GM19025 (cell line): ENCODE measurements at regions not wholly inside any gene's neighbourhood (a gene's known extent, or its start where the extent isn't known, plus 50 kb on each side); places are given as distances from the start of the nearest gene placed in this dataset.
"Not testable (repeated sequence)": the region's sequence is repeated elsewhere in the genome, so short reads cannot be mapped to it uniquely, and the experiment has no call there.

ENCODE experiments used
- ATAC-seq: cut with Tn5 transposase; IDR thresholded peaks from one replicate; pipeline ENCODE4 v1.9.1; 2021; ENCODE audit warnings: mild to moderate bottlenecking, low read depth, moderate library complexity; ENCODE audit not compliant: unreplicated experiment

- ATAC-seq, result no peak
These were observed 2026.1 kb upstream of the CELF4 start for GRCh38 chr18:39591649-39592048.

DNA sequence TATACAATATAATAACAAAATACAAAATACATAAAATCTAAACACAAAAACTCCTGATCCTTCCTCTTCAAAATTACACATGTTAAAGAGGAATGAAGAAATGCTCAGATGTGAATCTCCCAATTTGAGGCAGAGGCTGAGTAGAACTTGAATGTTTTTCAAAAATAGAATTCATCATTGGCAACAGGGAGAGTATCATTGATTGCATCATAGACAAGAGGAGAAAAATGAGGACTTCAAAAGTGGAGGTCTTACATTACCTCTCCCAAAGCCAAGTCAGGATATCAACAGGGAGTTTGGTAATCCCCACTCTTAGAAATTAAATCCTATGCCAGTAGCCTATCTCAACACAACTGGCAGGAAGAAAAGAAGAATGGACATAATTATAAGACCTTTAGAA lies 2023.9 kb upstream of the CELF4 start:
- no peak for ATAC-seq

DNA sequence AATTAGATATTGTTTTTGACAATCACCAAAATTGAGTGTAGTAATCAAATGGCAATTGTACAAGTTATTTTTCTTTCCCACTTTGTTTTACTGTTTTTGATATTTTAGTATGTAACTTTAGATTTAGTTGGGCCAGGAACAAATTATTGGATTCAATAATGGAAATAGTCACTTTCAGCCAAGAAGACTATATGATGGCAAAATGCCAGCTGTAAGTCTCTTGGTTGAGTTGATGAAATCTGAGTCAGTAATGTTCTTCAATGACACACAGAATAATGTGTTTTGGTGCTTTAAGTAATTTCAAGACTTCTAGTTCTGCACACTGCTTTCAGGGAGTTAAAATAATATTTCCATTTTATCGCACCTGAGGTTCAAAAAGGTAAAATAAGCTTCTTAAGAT lies 2022.0 kb upstream of the CELF4 start:
- ATAC-seq, result no peak

- no peak for ATAC-seq
These were observed 2021.1 kb upstream of the CELF4 start for GRCh38 chr18:39586741-39587140.

GRCh38 chr18:39574897-39575296 lies 2009.3 kb upstream of the CELF4 start:
- ATAC-seq, result no peak

GRCh38 chr18:39571511-39571910 lies 2005.9 kb upstream of the CELF4 start:
- ATAC-seq, result no peak

- not testable (repeated sequence) for ATAC-seq
These were observed 2000.1 kb upstream of the CELF4 start for GRCh38 chr18:39565551-39566230.

GRCh38 chr18:39564716-39565115 lies 1999.1 kb upstream of the CELF4 start:
- ATAC-seq, result no peak

DNA sequence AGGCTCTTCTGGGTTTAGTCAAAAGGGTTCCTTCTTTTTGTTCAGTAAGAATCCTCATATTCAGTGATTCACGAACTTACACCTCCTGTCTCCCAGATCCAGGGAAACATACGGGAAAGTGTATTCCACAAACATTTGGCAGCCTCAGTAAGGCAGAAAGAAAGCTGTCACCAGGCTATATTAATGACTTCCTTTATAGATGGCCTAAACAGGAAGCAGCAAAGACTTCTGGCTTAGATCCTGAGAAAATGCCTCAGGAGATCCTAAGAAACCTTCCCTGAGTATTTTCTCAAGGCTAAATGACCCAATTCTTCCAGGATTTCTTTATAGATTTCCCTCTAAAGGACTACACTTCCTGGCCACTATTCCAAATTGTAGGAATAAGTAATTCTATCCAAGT lies 1995.5 kb upstream of the CELF4 start:
- no peak for ATAC-seq

- ATAC-seq, result no peak
These were observed 1993.1 kb upstream of the CELF4 start for GRCh38 chr18:39558658-39559057.

DNA sequence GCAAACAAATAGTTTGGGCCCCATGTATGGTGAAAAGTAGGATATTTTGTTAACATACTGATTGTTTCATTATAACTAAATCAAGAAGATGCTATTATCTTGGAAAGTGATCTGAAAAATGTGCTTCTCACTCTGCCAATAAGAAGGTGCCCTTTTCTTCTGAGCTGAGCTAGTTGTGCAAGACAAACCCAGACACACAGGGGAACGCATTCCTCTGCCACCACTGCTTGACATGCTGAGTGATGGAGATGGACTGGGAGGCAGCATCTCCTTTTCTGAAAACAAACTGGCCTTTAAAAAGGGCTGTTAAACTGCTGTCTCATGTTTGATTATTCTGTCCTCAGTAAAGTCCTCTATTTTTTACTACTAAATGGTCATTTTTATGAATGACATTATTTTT lies 1989.9 kb upstream of the CELF4 start:
- ATAC-seq, result no peak

- no peak for ATAC-seq
These were observed 1985.1 kb upstream of the CELF4 start for GRCh38 chr18:39550701-39551100.

DNA sequence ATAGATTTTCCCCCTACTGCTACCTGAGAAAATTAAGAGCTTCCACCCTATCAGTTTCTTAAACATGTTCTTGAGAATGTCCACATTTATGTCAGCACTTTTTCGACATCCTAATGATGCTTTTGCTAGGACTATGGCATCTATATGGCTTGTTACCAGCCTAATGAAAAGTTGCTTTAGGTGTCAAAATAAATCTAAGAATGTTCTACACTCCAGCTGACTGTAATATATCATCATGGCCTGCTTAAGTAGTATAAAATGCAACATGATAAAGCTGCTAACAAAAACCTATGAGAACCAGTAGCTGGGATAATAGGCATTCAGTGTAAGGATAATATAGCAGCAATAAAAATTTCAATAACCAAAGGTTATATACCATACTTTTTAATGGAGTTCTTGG lies 1983.5 kb upstream of the CELF4 start:
- no peak for ATAC-seq

DNA sequence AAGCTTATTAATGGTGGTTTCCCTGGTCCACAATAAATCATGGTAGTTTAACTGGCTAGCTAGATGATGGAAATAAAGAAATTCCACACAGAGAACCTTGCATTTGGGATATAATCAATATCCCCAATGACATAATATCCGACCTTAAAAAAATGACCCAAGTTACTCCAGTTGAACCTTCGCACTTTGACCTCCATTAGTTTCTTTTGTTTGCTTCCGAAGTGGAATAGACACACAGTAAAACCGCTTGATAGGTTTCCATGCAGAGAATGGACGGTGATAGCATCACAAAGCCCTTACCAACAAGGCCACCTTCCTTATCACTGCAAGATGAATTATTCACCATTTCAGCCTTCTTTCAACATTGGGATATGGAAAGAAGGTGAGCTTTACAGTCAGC lies 1966.1 kb upstream of the CELF4 start:
- ATAC-seq, result no peak

DNA sequence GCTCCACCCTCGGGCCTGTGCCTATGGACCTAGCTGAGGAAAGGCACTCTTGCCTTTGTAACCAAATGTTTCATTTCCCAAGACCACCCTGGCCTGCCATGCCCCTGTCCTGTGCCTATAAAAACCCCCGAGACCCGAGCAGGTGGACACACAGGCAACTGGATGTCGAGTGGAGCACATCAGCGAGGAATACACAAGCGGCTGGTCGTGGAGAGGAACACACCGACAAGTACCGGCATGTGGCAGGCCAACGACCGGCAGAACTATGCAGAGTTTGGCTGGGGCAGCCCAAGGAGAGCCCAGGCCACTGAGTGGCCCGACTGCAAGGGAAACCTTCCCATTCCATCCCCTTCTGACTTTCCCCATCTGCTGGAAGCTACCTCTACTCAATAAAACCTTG lies 1963.8 kb upstream of the CELF4 start:
- no peak for ATAC-seq

DNA sequence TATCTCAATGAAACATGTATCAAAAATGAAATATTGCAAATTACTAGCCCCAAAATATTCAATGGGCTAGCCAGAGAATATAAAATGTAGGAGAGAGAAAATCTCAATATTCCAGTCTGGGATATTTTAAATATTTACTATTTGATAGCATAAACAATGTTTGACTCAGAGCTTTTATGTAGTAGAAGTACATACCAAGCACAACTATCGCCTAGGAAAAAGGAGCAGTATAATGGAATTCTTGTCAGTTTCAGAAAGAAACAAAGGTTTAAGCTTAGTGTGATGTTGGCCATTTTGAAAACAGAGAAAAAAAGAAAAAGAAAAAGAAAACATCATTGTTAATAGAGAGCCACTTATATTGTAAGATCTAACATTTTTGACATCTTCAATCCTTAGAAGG lies 1961.9 kb upstream of the CELF4 start:
- no peak for ATAC-seq

- no peak for ATAC-seq
These were observed 1958.8 kb upstream of the CELF4 start for GRCh38 chr18:39524370-39524769.

DNA sequence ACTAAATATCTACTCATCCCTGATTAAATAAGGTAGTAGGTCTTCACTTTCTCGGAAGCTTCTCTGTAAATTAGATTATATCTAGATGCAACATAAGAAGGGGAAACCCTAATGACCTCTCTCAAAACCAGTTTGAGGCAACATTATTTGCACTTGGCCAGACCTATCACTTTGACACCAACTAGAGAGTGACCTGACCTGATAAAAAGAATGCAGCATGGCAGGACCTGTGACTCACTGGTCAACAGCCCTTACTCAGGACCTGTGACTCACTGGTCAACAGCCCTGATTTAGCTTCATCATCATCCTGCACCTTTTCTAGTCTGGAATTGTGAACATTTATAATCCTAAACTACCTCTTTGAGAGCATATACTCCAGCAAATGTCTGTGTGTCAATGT lies 1957.7 kb upstream of the CELF4 start:
- no peak for ATAC-seq

GRCh38 chr18:39521164-39521563 lies 1955.6 kb upstream of the CELF4 start:
- ATAC-seq, result no peak

DNA sequence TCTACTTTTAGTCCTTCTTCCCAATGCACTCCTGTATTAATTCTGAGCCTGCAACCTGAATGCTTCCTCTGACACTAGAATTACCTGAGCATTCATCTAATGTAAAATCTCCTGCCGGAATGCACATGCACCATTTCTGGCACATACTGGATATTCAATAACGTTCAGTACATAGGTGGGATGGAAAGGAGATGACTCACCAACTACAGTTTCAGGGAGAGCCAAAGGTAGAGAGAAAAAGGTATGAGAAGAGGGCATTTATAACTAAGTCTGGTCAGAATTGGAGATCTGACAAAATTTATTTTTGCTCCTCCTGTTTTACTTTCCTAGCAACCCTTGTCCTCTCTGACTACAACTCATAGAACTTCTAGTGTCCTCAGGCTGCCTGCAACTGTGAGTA lies 1954.1 kb upstream of the CELF4 start:
- no peak for ATAC-seq

DNA sequence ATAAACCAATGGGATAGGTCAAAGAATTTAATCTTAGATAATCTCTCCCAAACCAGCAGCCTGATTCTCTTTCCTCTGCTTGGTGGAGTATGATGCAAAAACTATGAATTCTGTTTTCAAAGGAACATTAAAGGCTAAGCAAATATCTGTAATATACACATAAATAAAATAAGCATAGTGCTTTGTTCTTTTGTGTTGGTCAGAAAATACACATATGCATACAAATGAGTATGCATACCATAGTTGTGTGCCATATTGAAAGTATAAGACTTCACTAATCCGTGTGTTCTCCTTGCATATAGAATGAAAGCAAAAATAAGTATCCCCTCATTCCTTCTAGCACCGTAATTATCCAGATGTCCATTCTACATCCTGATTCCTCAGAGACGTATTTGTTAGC lies 1949.7 kb upstream of the CELF4 start:
- no peak for ATAC-seq

DNA sequence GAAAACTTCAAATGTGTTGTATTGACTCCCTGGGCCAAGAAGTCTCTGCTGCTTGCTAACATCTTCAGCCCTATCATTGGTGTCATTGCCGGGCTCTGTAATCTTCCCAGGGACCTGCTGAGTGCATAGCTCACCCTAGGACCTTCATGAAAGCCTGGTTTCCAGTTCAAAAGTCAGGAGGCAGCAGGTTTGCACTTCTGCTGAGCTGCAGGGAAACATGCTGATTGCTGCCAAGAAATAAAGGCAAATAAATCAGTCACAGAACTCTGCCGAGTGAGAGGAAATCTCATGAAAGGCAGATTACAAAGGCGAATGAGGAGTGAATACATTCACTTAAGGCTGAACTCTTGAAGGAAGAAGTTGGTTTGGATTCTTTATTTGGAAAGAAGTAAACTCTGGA lies 1947.6 kb upstream of the CELF4 start:
- no peak for ATAC-seq
